Activated CD8-positive, alpha-beta memory T cell treated with anti-CD3 and anti-CD28 coated beads, Interleukin-2, amount 10 ng/mL, durations not matched to agents 7 days and 5 days (primary cell): ENCODE measurements at regions not wholly inside any gene's neighbourhood (a gene's known extent, or its start where the extent isn't known, plus 50 kb on each side); places are given as distances from the start of the nearest gene placed in this dataset.

Experiments used
- ATAC-seq: fragments of 150-1000 bp; cut with Tn5 transposase; one replicate; pipeline ENCODE4 v1.10.0; 2021; ENCODE audit warnings: moderate library complexity
- CTCF ChIA-PET: fragments of 350-600 bp; sonication (Branson Sonifier 250); formaldehyde crosslinking; loops from one replicate; lab custom pipeline; 2021; ENCODE audit warnings: antibody characterized with exemption; lab: Charles Lee
- DNase-seq: peaks from one replicate; pipeline ENCODE4 v3.0.0-alpha.2; 2020
- H3K27ac Mint-ChIP-seq: one replicate; pipeline ENCODE4 v1.8.0; 2021; ENCODE audit warnings: mild to moderate bottlenecking, mixed read lengths
- H3K27me3 Mint-ChIP-seq: one replicate; pipeline ENCODE4 v1.8.0; 2021; ENCODE audit warnings: mixed read lengths
- H3K36me3 Mint-ChIP-seq: one replicate; pipeline ENCODE4 v1.8.0; 2021; ENCODE audit warnings: mild to moderate bottlenecking, mixed read lengths
- H3K4me1 Mint-ChIP-seq: one replicate; pipeline ENCODE4 v1.8.0; 2021; ENCODE audit warnings: mixed read lengths
- H3K4me3 Mint-ChIP-seq: one replicate; pipeline ENCODE4 v1.8.0; 2021; ENCODE audit warnings: mild to moderate bottlenecking, moderate library complexity, mixed read lengths
- H3K9me3 Mint-ChIP-seq: one replicate; pipeline ENCODE4 v1.8.0; 2022; ENCODE audit warnings: low read depth, mixed read lengths

GRCh38 chr22:48350456-48350855, 1477.2 kb downstream of the BRD1 start:
- Mint-ChIP-seq H3K9me3 (no peaks in the 10 kb centered on the region), H3K27me3 (no peaks in the 10 kb centered on the region), H3K36me3 (no peaks in the 10 kb centered on the region), H3K4me1 (no peaks in the 10 kb centered on the region), H3K27ac (no peak overlapping the region), H3K4me3 (no peak overlapping the region)
- CTCF ChIA-PET, result no interaction called here
- no peak for ATAC-seq
- no peak for DNase-seq

- H3K4me1 Mint-ChIP-seq, result no peaks in the 10 kb centered on the region
- ATAC-seq (no peak), DNase-seq (no peak)
- no peak overlapping the region for H3K27ac Mint-ChIP-seq
- no peaks in the 10 kb centered on the region for H3K9me3 Mint-ChIP-seq
- H3K36me3 Mint-ChIP-seq, result no peaks in the 10 kb centered on the region
- no peak overlapping the region for H3K4me3 Mint-ChIP-seq
- no peaks in the 10 kb centered on the region for H3K27me3 Mint-ChIP-seq
- CTCF ChIA-PET, result no interaction called here
Observed at GRCh38 chr22:48348855-48349254, 1478.8 kb downstream of the BRD1 start.

- H3K27me3 Mint-ChIP-seq, result no peaks in the 10 kb centered on the region
- no peaks in the 10 kb centered on the region for H3K4me1 Mint-ChIP-seq
- ATAC-seq (no peak), DNase-seq (no peak)
- H3K4me3 Mint-ChIP-seq, result no peak overlapping the region
- H3K9me3 Mint-ChIP-seq, result no peaks in the 10 kb centered on the region
- H3K27ac Mint-ChIP-seq, result no peak overlapping the region
- no peaks in the 10 kb centered on the region for H3K36me3 Mint-ChIP-seq
- CTCF ChIA-PET, result no interaction called here
Observed at GRCh38 chr22:48347311-48347710, 1480.4 kb downstream of the BRD1 start.

GRCh38 chr22:48346911-48347310, 1480.8 kb downstream of the BRD1 start:
- no peaks in the 10 kb centered on the region for H3K36me3 Mint-ChIP-seq
- DNase-seq (no peak), ATAC-seq (no peak)
- H3K4me1 Mint-ChIP-seq, result no peaks in the 10 kb centered on the region
- H3K27ac Mint-ChIP-seq, result no peak overlapping the region
- CTCF ChIA-PET, result no interaction called here
- no peaks in the 10 kb centered on the region for H3K9me3 Mint-ChIP-seq
- H3K4me3 Mint-ChIP-seq, result no peak overlapping the region
- no peaks in the 10 kb centered on the region for H3K27me3 Mint-ChIP-seq

- Mint-ChIP-seq H3K36me3 (no peaks in the 10 kb centered on the region), H3K27ac (no peak overlapping the region), H3K27me3 (peaks cover 2% of the 10 kb centered on the region), H3K4me1 (no peaks in the 10 kb centered on the region), H3K9me3 (no peaks in the 10 kb centered on the region), H3K4me3 (no peak overlapping the region)
- ATAC-seq (no peak), DNase-seq (no peak)
- CTCF ChIA-PET, result no interaction called here
Observed at GRCh38 chr22:48346311-48346710, 1481.4 kb downstream of the BRD1 start.

- no peak for ATAC-seq
- H3K4me3 Mint-ChIP-seq, result no peak overlapping the region
- no peaks in the 10 kb centered on the region for H3K4me1 Mint-ChIP-seq
- H3K9me3 Mint-ChIP-seq, result no peaks in the 10 kb centered on the region
- H3K27me3 Mint-ChIP-seq, result peaks cover 2% of the 10 kb centered on the region
- no peak for DNase-seq
- no peak overlapping the region for H3K27ac Mint-ChIP-seq
- CTCF ChIA-PET, result no interaction called here
- no peaks in the 10 kb centered on the region for H3K36me3 Mint-ChIP-seq
Observed at GRCh38 chr22:48345631-48346030, 1482.0 kb downstream of the BRD1 start.

GRCh38 chr22:48343461-48343860, 1484.2 kb downstream of the BRD1 start:
- CTCF ChIA-PET, result no interaction called here
- Mint-ChIP-seq H3K4me3 (no peak overlapping the region), H3K27me3 (peaks cover 2% of the 10 kb centered on the region), H3K36me3 (no peaks in the 10 kb centered on the region), H3K9me3 (no peaks in the 10 kb centered on the region), H3K4me1 (no peaks in the 10 kb centered on the region), H3K27ac (no peak overlapping the region)
- no peak for DNase-seq
- no peak for ATAC-seq

GRCh38 chr22:48342732-48343131, 1484.9 kb downstream of the BRD1 start:
- Mint-ChIP-seq H3K27me3 (peaks cover 2% of the 10 kb centered on the region), H3K27ac (no peak overlapping the region), H3K36me3 (no peaks in the 10 kb centered on the region), H3K4me3 (no peak overlapping the region), H3K4me1 (no peaks in the 10 kb centered on the region), H3K9me3 (no peaks in the 10 kb centered on the region)
- CTCF ChIA-PET, result no interaction called here
- DNase-seq, result no peak
- no peak for ATAC-seq

GRCh38 chr22:48342016-48342415, 1485.7 kb downstream of the BRD1 start:
- no peaks in the 10 kb centered on the region for H3K9me3 Mint-ChIP-seq
- no peak overlapping the region for H3K4me3 Mint-ChIP-seq
- no peak overlapping the region for H3K27ac Mint-ChIP-seq
- ATAC-seq (no peak), DNase-seq (no peak)
- CTCF ChIA-PET, result no interaction called here
- H3K27me3 Mint-ChIP-seq, result peaks cover 2% of the 10 kb centered on the region
- no peaks in the 10 kb centered on the region for H3K36me3 Mint-ChIP-seq
- no peaks in the 10 kb centered on the region for H3K4me1 Mint-ChIP-seq

- DNase-seq (no peak), ATAC-seq (no peak)
Observed at GRCh38 chr22:48340727-48341709, 1486.7 kb downstream of the BRD1 start.

GRCh38 chr22:48340191-48340590, 1487.5 kb downstream of the BRD1 start:
- ATAC-seq (no peak), DNase-seq (no peak)
- no peaks in the 10 kb centered on the region for H3K9me3 Mint-ChIP-seq
- H3K36me3 Mint-ChIP-seq, result no peaks in the 10 kb centered on the region
- peaks cover 2% of the 10 kb centered on the region for H3K27me3 Mint-ChIP-seq
- CTCF ChIA-PET, result no interaction called here
- no peaks in the 10 kb centered on the region for H3K4me1 Mint-ChIP-seq
- no peak overlapping the region for H3K27ac Mint-ChIP-seq
- no peak overlapping the region for H3K4me3 Mint-ChIP-seq

More at GRCh38 chr22:48340727-48341709, 1486.7 kb downstream of the BRD1 start:
- Mint-ChIP-seq H3K9me3 (no peaks in the 10 kb centered on the region), H3K27ac (no peak overlapping the region), H3K4me3 (no peak overlapping the region), H3K4me1 (no peaks in the 10 kb centered on the region), H3K36me3 (no peaks in the 10 kb centered on the region), H3K27me3 (peaks cover 2% of the 10 kb centered on the region)
- CTCF ChIA-PET, result no interaction called here

GRCh38 chr22:48338793-48339705, 1488.6 kb downstream of the BRD1 start:
- no peak overlapping the region for H3K4me3 Mint-ChIP-seq
- DNase-seq (no peak), ATAC-seq (no peak)
- no peak overlapping the region for H3K27ac Mint-ChIP-seq
- CTCF ChIA-PET, result no interaction called here
- H3K4me1 Mint-ChIP-seq, result no peaks in the 10 kb centered on the region
- H3K9me3 Mint-ChIP-seq, result no peaks in the 10 kb centered on the region
- no peaks in the 10 kb centered on the region for H3K36me3 Mint-ChIP-seq
- peaks cover 2% of the 10 kb centered on the region for H3K27me3 Mint-ChIP-seq

GRCh38 chr22:48337957-48338792, 1489.5 kb downstream of the BRD1 start:
- no peaks in the 10 kb centered on the region for H3K4me1 Mint-ChIP-seq
- H3K36me3 Mint-ChIP-seq, result no peaks in the 10 kb centered on the region
- no peak for ATAC-seq
- no peak overlapping the region for H3K27ac Mint-ChIP-seq
- no peak for DNase-seq
- CTCF ChIA-PET, result no interaction called here
- no peak overlapping the region for H3K4me3 Mint-ChIP-seq
- no peaks in the 10 kb centered on the region for H3K9me3 Mint-ChIP-seq
- peaks cover 2% of the 10 kb centered on the region for H3K27me3 Mint-ChIP-seq
